HepG2 (cell line): ENCODE measurements at regions not wholly inside any gene's neighbourhood (a gene's known extent, or its start where the extent isn't known, plus 50 kb on each side); places are given as distances from the start of the nearest gene placed in this dataset.

Experiments
- ATAC-seq: fragments of 200-7000 bp; cut with Tn5 transposase; 3 replicates; pipeline ENCODE4 v1.9.1; 2020; ENCODE audit warnings: mild to moderate bottlenecking, moderate library complexity
- BruUV-seq: library from RNA; stranded (reverse); fragments of 400-500 nt; replicated peaks from 2 replicates; lab custom pipeline; 2021; lab: Mats Ljungman, UMichigan
- CTCF ChIA-PET: fragments of 300-600 bp; formaldehyde crosslinking; extraction: SDS; loops from one replicate; lab custom pipeline; 2021; ENCODE audit warnings: low total read pairs, inconsistent platforms, low intra/inter-chr PET ratio; lab: Yijun Ruan, JAX
- POLR2A ChIA-PET: fragments of 350-600 bp; sonication (Branson Sonifier 250); formaldehyde crosslinking; loops from one replicate; lab custom pipeline; 2020; ENCODE audit warnings: antibody characterized with exemption, inconsistent platforms; lab: Yijun Ruan, JAX
- DNase-seq: peaks from one replicate; pipeline ENCODE4 v3.0.0-alpha.2; 2015; ENCODE audit warnings: low spot score
- FAIRE-seq: peaks from 3 replicates; lab custom pipeline; 2011; peaks lifted over from hg19 to GRCh38; lab: Jason Lieb, UNC
- H2AFZ ChIP-seq: one replicate; pipeline ENCODE4 v1.6.1; 2011; ENCODE audit warnings: low read length, inconsistent platforms
- H3K27ac ChIP-seq: fragments of 300-600 bp; 3 replicates; pipeline ENCODE4 v1.8.0; 2011; ENCODE audit warnings: mixed run types, mild to moderate bottlenecking, mixed read lengths, low read length, inconsistent platforms; ENCODE audit not compliant: insufficient read depth; ENCODE audit errors: extremely low read length
- H3K27me3 ChIP-seq, 2 experiments: fragments of 200-600 bp in 1 of 2; 2 replicates in 1 of 2; 3 replicates in 1 of 2; pipeline versions ENCODE4 v1.6.0 to v1.8.0; 2011; ENCODE audit warnings: low read length in 2 of 2, mild to moderate bottlenecking in 2 of 2, moderate library complexity in 2 of 2, inconsistent platforms in 1 of 2; ENCODE audit not compliant: insufficient read depth in 2 of 2, control insufficient read depth in 1 of 2
- H3K36me3 ChIP-seq, 2 experiments: fragments of 200-600 bp in 1 of 2; replicated peaks in 1 of 2; 2 replicates in 1 of 2; 3 replicates in 1 of 2; pipeline versions ENCODE4 v1.5.1 to v1.8.0; 2011; ENCODE audit warnings: low read length in 2 of 2, inconsistent platforms in 1 of 2; ENCODE audit not compliant: insufficient read depth in 2 of 2, control insufficient read depth in 1 of 2
- H3K4me1 ChIP-seq: 2 replicates; pipeline ENCODE4 v1.5.1; 2012; ENCODE audit warnings: low read length, inconsistent platforms; ENCODE audit not compliant: insufficient read depth
- H3K4me2 ChIP-seq: 2 replicates; pipeline ENCODE4 v1.6.0; 2011; ENCODE audit warnings: low read depth, low read length, inconsistent platforms
- H3K4me3 ChIP-seq, 3 experiments: fragments of 200-600 bp in 1 of 3; sonication (generic), shearing (Covaris generic) in 1 of 3; replicated peaks in 1 of 3; 2 replicates each; pipeline ENCODE4 v1.5.1; 2011 to 2016; ENCODE audit warnings: low read length in 3 of 3, inconsistent platforms in 2 of 3, low read depth in 2 of 3, mild to moderate bottlenecking in 2 of 3, control low read depth in 1 of 3, mixed read lengths in 1 of 3; ENCODE audit not compliant: insufficient read depth in 1 of 3
- H3K79me2 ChIP-seq: one replicate; pipeline ENCODE4 v1.6.1; 2011; ENCODE audit warnings: low read length, inconsistent platforms; ENCODE audit not compliant: insufficient read depth
- H3K9ac ChIP-seq: 2 replicates; pipeline ENCODE4 v1.6.0; 2011; ENCODE audit warnings: mild to moderate bottlenecking, low read depth, low read length, inconsistent platforms; ENCODE audit not compliant: insufficient read depth
- H3K9me3 ChIP-seq: 2 replicates; pipeline ENCODE4 v1.5.1; 2012; ENCODE audit warnings: mild to moderate bottlenecking, low read length
- H4K20me1 ChIP-seq: 2 replicates; pipeline ENCODE4 v1.6.0; 2011; ENCODE audit warnings: inconsistent platforms, mild to moderate bottlenecking, low read length, moderate library complexity; ENCODE audit not compliant: insufficient read depth
- ARHGAP35 ChIP-seq: sonication (generic); formaldehyde crosslinking; IDR thresholded peaks from 2 replicates; pipeline ENCODE4 v1.9.0; 2022; ENCODE audit warnings: mild to moderate bottlenecking, inconsistent platforms, moderate library complexity, missing genetic modification reagents, borderline replicate concordance
- ATRX ChIP-seq: sonication (generic); formaldehyde crosslinking; IDR thresholded peaks from 2 replicates; pipeline ENCODE4 v1.4.0; 2020; ENCODE audit warnings: missing genetic modification reagents, borderline replicate concordance
- CBX1 ChIP-seq: IDR thresholded peaks from one replicate; pipeline ENCODE4 v1.6.1; 2016; ENCODE audit warnings: antibody characterized with exemption, low read depth
- EED ChIP-seq: sonication (generic); formaldehyde crosslinking; IDR thresholded peaks from 2 replicates; pipeline ENCODE4 v1.5.0; 2020; ENCODE audit warnings: mild to moderate bottlenecking, missing genetic modification reagents
- GLI4 ChIP-seq: sonication (generic); formaldehyde crosslinking; IDR thresholded peaks from 2 replicates; pipeline ENCODE4 v1.5.1; 2020; ENCODE audit warnings: missing genetic modification reagents, mild to moderate bottlenecking, moderate library complexity, borderline replicate concordance
- GRHL1 ChIP-seq: sonication (generic); formaldehyde crosslinking; conservative IDR thresholded peaks from 2 replicates; pipeline ENCODE4 v1.8.0; 2022; ENCODE audit warnings: missing genetic modification reagents
- MAFF ChIP-seq: IDR thresholded peaks from 2 replicates; pipeline ENCODE4 v1.6.1; 2011; ENCODE audit warnings: low read depth, low read length, improper control_type of control experiment
- MEF2D ChIP-seq: sonication (generic); formaldehyde crosslinking; IDR thresholded peaks from 2 replicates; pipeline ENCODE4 v1.5.1; 2020; ENCODE audit warnings: mild to moderate bottlenecking, missing genetic modification reagents
- MIER2 ChIP-seq: IDR thresholded peaks from 2 replicates; pipeline ENCODE4 v1.6.1; 2016; ENCODE audit warnings: missing biosample characterization, missing genetic modification reagents
- NFRKB ChIP-seq: fragments of 450-650 bp; IDR thresholded peaks from 2 replicates; pipeline ENCODE4 v1.6.1; 2017
- NFYC ChIP-seq: IDR thresholded peaks from 2 replicates; pipeline ENCODE4 v1.6.1; 2016; ENCODE audit warnings: missing genetic modification reagents, missing compliant biosample characterization
- NR1H2 ChIP-seq: sonication (generic); formaldehyde crosslinking; IDR thresholded peaks from 2 replicates; pipeline ENCODE4 v1.8.1; 2022; ENCODE audit warnings: low read depth, missing genetic modification reagents, borderline replicate concordance
- RARG ChIP-seq: sonication (generic); formaldehyde crosslinking; IDR thresholded peaks from 2 replicates; pipeline ENCODE4 v1.4.0; 2020; ENCODE audit warnings: low read depth, mild to moderate bottlenecking, missing genetic modification reagents
- RFX3 ChIP-seq: IDR thresholded peaks from 2 replicates; pipeline ENCODE4 v1.6.1; 2016; ENCODE audit warnings: missing biosample characterization, missing genetic modification reagents
- ZNF296 ChIP-seq: sonication (generic); formaldehyde crosslinking; conservative IDR thresholded peaks from 2 replicates; pipeline ENCODE4 v1.5.0; 2020; ENCODE audit warnings: mild to moderate bottlenecking, missing genetic modification reagents
- ZNF710 ChIP-seq: sonication (generic); formaldehyde crosslinking; IDR thresholded peaks from 2 replicates; pipeline ENCODE4 v1.5.0; 2020; ENCODE audit warnings: mild to moderate bottlenecking, missing genetic modification reagents, borderline replicate concordance
- ZNF850 ChIP-seq: sonication (generic); formaldehyde crosslinking; conservative IDR thresholded peaks from 2 replicates; pipeline ENCODE4 v1.9.0; 2021; ENCODE audit warnings: mild to moderate bottlenecking, missing genetic modification reagents
- WGBS: methylation state at CpG from one replicate; pipeline ENCODE4 v1.1.6; 2017; ENCODE audit warnings: low lambda C conversion rate; 5-methylcytosine and 5-hydroxymethylcytosine counted together
- in situ Hi-C: cut with HindIII; loops from 2 replicates; pipeline ENCODE4 v1.10.0; 2017; ENCODE audit warnings: low pct_unique_long_range_greater_than_20kb; ENCODE audit not compliant: extremely low pct_ligation_motif_present
- intact Hi-C: fragments of 100-400 bp; cut with micrococcal nuclease; formaldehyde crosslinking; loops from one replicate; pipeline ENCODE4 v1.10.0; 2022; ENCODE audit not compliant: unreplicated experiment
- TF ChIP-seq, protein P1 (sequence below): sonication (generic); formaldehyde crosslinking; IDR thresholded peaks from 2 replicates; pipeline ENCODE4 v1.5.0; 2020; ENCODE audit warnings: mild to moderate bottlenecking, missing genetic modification reagents

DNA sequence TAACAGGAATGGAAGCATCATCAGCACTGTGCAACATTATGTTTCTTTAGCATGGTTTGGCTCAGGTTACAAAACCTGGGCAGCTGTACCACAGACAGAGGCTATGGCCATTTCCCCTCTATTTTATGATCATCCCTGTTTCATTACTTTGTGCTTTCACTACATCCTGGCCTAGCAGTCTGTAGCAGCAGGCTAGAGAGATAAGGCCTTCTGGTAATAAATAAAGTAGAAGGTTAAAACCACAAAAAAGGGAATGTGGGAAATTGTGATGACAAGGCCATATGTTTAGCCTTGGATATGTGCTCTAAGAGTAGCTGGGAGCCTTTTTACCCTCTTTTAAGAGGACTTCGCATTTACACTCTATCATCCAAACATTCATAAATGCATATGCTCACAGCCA, 266.2 kb upstream of the PHF14 start:
- CTCF ChIA-PET: no interaction called here
- intact Hi-C loops (no loop called here), in situ Hi-C loops (no loop called here)
- Histone ChIP-seq H3K9ac (no peak overlapping the region), H3K4me2 (no peak overlapping the region), H3K27ac (no peak overlapping the region), H3K4me3 (no peak overlapping the region), H3K79me2 (no peaks in the 10 kb centered on the region), H3K4me1 (no peaks in the 10 kb centered on the region), H4K20me1 (no peaks in the 10 kb centered on the region), H3K36me3 (no peaks in the 10 kb centered on the region), H3K27me3 (no peaks in the 10 kb centered on the region), H3K9me3 (no peaks in the 10 kb centered on the region), H2AFZ (no peak overlapping the region)
- FAIRE-seq (no peak), ATAC-seq (no peak), DNase-seq (no peak)
- POLR2A ChIA-PET: no interaction called here
- BruUV-seq: no TSS peak
- TF ChIP-seq ZNF850 (CRISPR knock-in tag) (no peak), ZNF710 (CRISPR knock-in tag) (no peak), CBX1 (no peak), GLI4 (no peak), GRHL1 (no peak), ARHGAP35 (no peak), NFYC (CRISPR knock-in tag) (no peak), MEF2D (CRISPR knock-in tag) (no peak), RFX3 (CRISPR knock-in tag) (no peak), ZNF296 (CRISPR knock-in tag) (no peak), MIER2 (CRISPR knock-in tag) (no peak), RARG (no peak), NR1H2 (no peak), MAFF (no peak), ATRX (CRISPR knock-in tag) (no peak), NFRKB (no peak), EED (CRISPR knock-in tag) (no peak)
- TF ChIP-seq, protein P1, sequence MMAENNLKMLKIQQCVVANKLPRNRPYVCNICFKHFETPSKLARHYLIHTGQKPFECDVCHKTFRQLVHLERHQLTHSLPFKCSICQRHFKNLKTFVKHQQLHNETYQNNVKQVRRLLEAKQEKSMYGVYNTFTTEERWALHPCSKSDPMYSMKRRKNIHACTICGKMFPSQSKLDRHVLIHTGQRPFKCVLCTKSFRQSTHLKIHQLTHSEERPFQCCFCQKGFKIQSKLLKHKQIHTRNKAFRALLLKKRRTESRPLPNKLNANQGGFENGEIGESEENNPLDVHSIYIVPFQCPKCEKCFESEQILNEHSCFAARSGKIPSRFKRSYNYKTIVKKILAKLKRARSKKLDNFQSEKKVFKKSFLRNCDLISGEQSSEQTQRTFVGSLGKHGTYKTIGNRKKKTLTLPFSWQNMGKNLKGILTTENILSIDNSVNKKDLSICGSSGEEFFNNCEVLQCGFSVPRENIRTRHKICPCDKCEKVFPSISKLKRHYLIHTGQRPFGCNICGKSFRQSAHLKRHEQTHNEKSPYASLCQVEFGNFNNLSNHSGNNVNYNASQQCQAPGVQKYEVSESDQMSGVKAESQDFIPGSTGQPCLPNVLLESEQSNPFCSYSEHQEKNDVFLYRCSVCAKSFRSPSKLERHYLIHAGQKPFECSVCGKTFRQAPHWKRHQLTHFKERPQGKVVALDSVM (CRISPR knock-in tag): no peak
- 50% methylated on average over 1 of the region's 1 CpG for WGBS
